IMR-90 (cell line): ENCODE measurements at regions not wholly inside any gene's neighbourhood (a gene's known extent, or its start where the extent isn't known, plus 50 kb on each side); places are given as distances from the start of the nearest gene placed in this dataset.

Experiments used
- ATAC-seq: fragments of 200-7000 bp; cut with Tn5 transposase; 2 replicates; pipeline ENCODE4 v1.9.1; 2020; ENCODE audit warnings: low read depth, mild to moderate bottlenecking, moderate library complexity
- BruUV-seq: library from RNA; stranded (reverse); fragments of 400-500 nt; replicated peaks from 2 replicates; lab custom pipeline; 2021; lab: Mats Ljungman, UMichigan
- CTCF ChIA-PET: fragments of 300-600 bp; formaldehyde crosslinking; extraction: SDS; loops from one replicate; lab custom pipeline; 2021; ENCODE audit warnings: antibody characterized with exemption; lab: Yijun Ruan, JAX
- POLR2A ChIA-PET: fragments of 300-600 bp; sonication (Branson Sonifier 250); formaldehyde crosslinking; loops from one replicate; lab custom pipeline; 2022; ENCODE audit warnings: antibody characterized with exemption; ENCODE audit not compliant: unreplicated experiment; lab: Charles Lee
- DNase-seq: peaks from one replicate; pipeline ENCODE4 v3.0.0; 2013
- H2AFZ ChIP-seq: replicated peaks from 2 replicates; pipeline ENCODE3; 2013; ENCODE audit warnings: low read length, mild to moderate bottlenecking; ENCODE audit not compliant: poor library complexity
- H2AK5ac ChIP-seq: 2 replicates; pipeline ENCODE4 v1.6.1; 2013; ENCODE audit warnings: low read depth, low read length, inconsistent platforms
- H2AK9ac ChIP-seq: replicated peaks from 2 replicates; pipeline ENCODE3; 2013; ENCODE audit warnings: mild to moderate bottlenecking, low read depth, low read length, moderate library complexity; ENCODE audit not compliant: poor library complexity
- H2BK120ac ChIP-seq: 2 replicates; pipeline ENCODE4 v1.6.1; 2013; ENCODE audit warnings: low read depth, low read length, inconsistent platforms
- H2BK15ac ChIP-seq: 3 replicates; pipeline ENCODE4 v1.6.1; 2013; ENCODE audit warnings: low read depth, low read length, inconsistent platforms
- H2BK20ac ChIP-seq: 2 replicates; pipeline ENCODE4 v1.6.1; 2013; ENCODE audit warnings: low read depth, mild to moderate bottlenecking, inconsistent platforms, low read length, moderate library complexity
- H2BK5ac ChIP-seq: 2 replicates; pipeline ENCODE4 v1.6.1; 2013; ENCODE audit warnings: mild to moderate bottlenecking, low read depth, low read length, inconsistent platforms; ENCODE audit not compliant: poor library complexity, severe bottlenecking
- H3K14ac ChIP-seq: replicated peaks from 2 replicates; pipeline ENCODE4 v1.6.1; 2013; ENCODE audit warnings: low read depth, low read length, inconsistent platforms
- H3K18ac ChIP-seq: 2 replicates; pipeline ENCODE4 v1.6.1; 2013; ENCODE audit warnings: low read depth, low read length, control low read depth
- H3K23ac ChIP-seq: 2 replicates; pipeline ENCODE4 v1.6.1; 2013; ENCODE audit warnings: low read depth, low read length, inconsistent platforms
- H3K27ac ChIP-seq: 2 replicates; pipeline ENCODE4 v1.5.1; 2013; ENCODE audit warnings: mild to moderate bottlenecking, control low read depth, low read length; ENCODE audit not compliant: insufficient read depth
- H3K27me3 ChIP-seq: 2 replicates; pipeline ENCODE4 v1.6.1; 2013; ENCODE audit warnings: low read length; ENCODE audit not compliant: control insufficient read depth, insufficient read depth
- H3K36me3 ChIP-seq: 2 replicates; pipeline ENCODE4 v1.6.1; 2013; ENCODE audit warnings: low read length, mixed read lengths; ENCODE audit not compliant: control insufficient read depth, insufficient read depth
- H3K4ac ChIP-seq: 2 replicates; pipeline ENCODE4 v1.6.1; 2013; ENCODE audit warnings: low read depth, low read length, inconsistent platforms
- H3K4me1 ChIP-seq: 2 replicates; pipeline ENCODE4 v1.6.1; 2013; ENCODE audit warnings: low read length, mixed read lengths; ENCODE audit not compliant: control insufficient read depth, insufficient read depth
- H3K4me2 ChIP-seq: 2 replicates; pipeline ENCODE4 v1.6.1; 2013; ENCODE audit warnings: low read depth, mild to moderate bottlenecking, control low read depth, low read length, moderate library complexity
- H3K4me3 ChIP-seq: 2 replicates; pipeline ENCODE4 v1.5.1; 2013; ENCODE audit warnings: low read depth, mild to moderate bottlenecking, control low read depth, low read length, moderate library complexity; ENCODE audit not compliant: insufficient read depth
- H3K56ac ChIP-seq: 2 replicates; pipeline ENCODE4 v1.6.1; 2013; ENCODE audit warnings: low read length, inconsistent platforms; ENCODE audit not compliant: insufficient read depth; ENCODE audit errors: extremely low read depth
- H3K79me1 ChIP-seq, 2 experiments: 2 replicates each; pipeline ENCODE4 v1.6.1; 2013; ENCODE audit warnings: low read length in 2 of 2, inconsistent platforms in 1 of 2, low read depth in 1 of 2
- H3K9ac ChIP-seq: 2 replicates; pipeline ENCODE4 v1.6.1; 2013; ENCODE audit warnings: low read depth, low read length, control low read depth
- H3K9me1 ChIP-seq: 2 replicates; pipeline ENCODE4 v1.6.1; 2013; ENCODE audit warnings: low read length, inconsistent platforms; ENCODE audit not compliant: insufficient read depth
- H3K9me3 ChIP-seq: 2 replicates; pipeline ENCODE4 v1.6.1; 2013; ENCODE audit warnings: low read length; ENCODE audit not compliant: control insufficient read depth, insufficient read depth
- H4K20me1 ChIP-seq: 2 replicates; pipeline ENCODE4 v1.6.1; 2013; ENCODE audit warnings: low read length, inconsistent platforms; ENCODE audit not compliant: insufficient read depth
- H4K5ac ChIP-seq: 2 replicates; pipeline ENCODE4 v1.6.1; 2013; ENCODE audit warnings: mild to moderate bottlenecking, low read depth, low read length, control low read depth
- H4K8ac ChIP-seq, 2 experiments: 2 replicates each; pipeline ENCODE4 v1.6.1; 2013; ENCODE audit warnings: low read depth in 2 of 2, low read length in 2 of 2, control low read depth in 1 of 2, inconsistent platforms in 1 of 2
- H4K91ac ChIP-seq: 2 replicates; pipeline ENCODE4 v1.6.1; 2013; ENCODE audit warnings: low read depth, low read length, inconsistent platforms; ENCODE audit not compliant: insufficient read depth
- BHLHE40 ChIP-seq: fragments of 150-350 bp; IDR thresholded peaks from 2 replicates; pipeline ENCODE4 v1.6.1; 2016; ENCODE audit warnings: mild to moderate bottlenecking, low read depth, low read length
- CEBPB ChIP-seq: IDR thresholded peaks from 2 replicates; pipeline ENCODE4 v1.6.1; 2012; ENCODE audit warnings: low read depth, low read length, improper control_type of control experiment
- CHD1 ChIP-seq: IDR thresholded peaks from 2 replicates; pipeline ENCODE4 v1.6.1; 2012; ENCODE audit warnings: low read depth, low read length, improper control_type of control experiment
- FOS ChIP-seq: fragments of 150-350 bp; IDR thresholded peaks from 2 replicates; pipeline ENCODE4 v1.6.1; 2016; ENCODE audit warnings: low read depth, low read length
- MAFK ChIP-seq: IDR thresholded peaks from 2 replicates; pipeline ENCODE4 v1.6.1; 2012; ENCODE audit warnings: low read depth, low read length, improper control_type of control experiment
- MAZ ChIP-seq: IDR thresholded peaks from 2 replicates; pipeline ENCODE4 v1.6.1; 2012; ENCODE audit warnings: low read depth, mild to moderate bottlenecking, low read length, improper control_type of control experiment, moderate library complexity, borderline replicate concordance
- MXI1 ChIP-seq: IDR thresholded peaks from 2 replicates; pipeline ENCODE4 v1.6.1; 2012; ENCODE audit warnings: low read depth, mild to moderate bottlenecking, low read length, moderate library complexity, borderline replicate concordance
- NFE2L2 ChIP-seq: fragments of 150-350 bp; IDR thresholded peaks from 2 replicates; pipeline ENCODE4 v1.6.1; 2016; ENCODE audit warnings: low read depth, mild to moderate bottlenecking, low read length
- POLR2A ChIP-seq: IDR thresholded peaks from 2 replicates; pipeline ENCODE4 v1.6.1; 2012; ENCODE audit warnings: mild to moderate bottlenecking, low read depth, low read length
- RAD21 ChIP-seq: IDR thresholded peaks from 2 replicates; pipeline ENCODE4 v1.6.1; 2012; ENCODE audit warnings: low read length, improper control_type of control experiment
- RCOR1 ChIP-seq: IDR thresholded peaks from 2 replicates; pipeline ENCODE4 v1.6.1; 2012; ENCODE audit warnings: mild to moderate bottlenecking, low read length, improper control_type of control experiment; ENCODE audit not compliant: insufficient replicate concordance
- RFX5 ChIP-seq: IDR thresholded peaks from 2 replicates; pipeline ENCODE4 v1.8.0; 2012; ENCODE audit warnings: low read depth, mild to moderate bottlenecking, low read length, moderate library complexity
- SMC3 ChIP-seq: fragments of 150-350 bp; IDR thresholded peaks from 2 replicates; pipeline ENCODE4 v1.6.1; 2016; ENCODE audit warnings: low read depth, mild to moderate bottlenecking, antibody characterized with exemption, low read length, moderate library complexity
- WGBS, 2 experiments: methylation state at CpG; one replicate each; pipeline versions ENCODE4 v1.1.5 to v1.1.7; 2013; ENCODE audit warnings: missing lambda C conversion rate in 2 of 2; ENCODE audit not compliant: insufficient read length in 1 of 2; ENCODE audit errors: extremely low coverage in 2 of 2; 5-methylcytosine and 5-hydroxymethylcytosine counted together
- dilution Hi-C: fragments of 300-500 bp; cut with HindIII; formaldehyde crosslinking; loops from one replicate; pipeline ENCODE4 v1.14.3; 2018; ENCODE audit warnings: low sequenced_read_pairs; ENCODE audit not compliant: unreplicated experiment
- in situ Hi-C: fragments of 300-500 bp; cut with MboI; formaldehyde crosslinking; loops from 3 replicates; pipeline ENCODE4 v1.14.3; 2019; ENCODE audit warnings: low sequenced_read_pairs, inconsistent platforms, mixed read lengths
- intact Hi-C: fragments of 100-400 bp; cut with micrococcal nuclease; formaldehyde crosslinking; loops from 2 replicates; pipeline ENCODE4 v1.10.0; 2022
- TF ChIP-seq, protein P1 (sequence below): conservative IDR thresholded peaks from 2 replicates; pipeline ENCODE4 v1.5.1; 2012; ENCODE audit warnings: mild to moderate bottlenecking, low read depth, low read length, improper control_type of control experiment
- TF ChIP-seq, protein P2 (sequence below): fragments of 150-350 bp; IDR thresholded peaks from 2 replicates; pipeline ENCODE4 v1.6.1; 2017; ENCODE audit warnings: mild to moderate bottlenecking, antibody characterized with exemption, low read length, low read depth
- TF ChIP-seq, protein P3 (sequence below): fragments of 150-350 bp; IDR thresholded peaks from 2 replicates; pipeline ENCODE4 v1.6.1; 2016; ENCODE audit warnings: low read depth, mild to moderate bottlenecking, low read length, moderate library complexity, borderline replicate concordance

GRCh38 chr6:51283723-51284355 is 465.2 kb downstream of the TFAP2B start:
- intact Hi-C loops, result no loop called here
- Histone ChIP-seq H3K14ac (no peak overlapping the region), H2AFZ (no peak overlapping the region), H4K8ac (no peak overlapping the region), H2BK5ac (no peak overlapping the region), H3K9me1 (no peaks in the 10 kb centered on the region), H2BK120ac (no peak overlapping the region), H3K18ac (no peak overlapping the region), H3K27ac (no peak overlapping the region), H3K27me3 (no peaks in the 10 kb centered on the region), H3K4me2 (no peak overlapping the region), H2AK9ac (no peak overlapping the region), H3K4ac (no peak overlapping the region), H2BK20ac (no peak overlapping the region), H3K9me3 (peaks cover 2% of the 10 kb centered on the region; the same call in 1 of the 2 replicates), H2AK5ac (no peak overlapping the region), H2BK15ac (no peak overlapping the region), H4K5ac (no peak overlapping the region), H3K36me3 (no peaks in the 10 kb centered on the region), H3K4me1 (no peaks in the 10 kb centered on the region), H4K20me1 (no peaks in the 10 kb centered on the region), H3K56ac (no peak overlapping the region), H4K91ac (no peak overlapping the region), H3K9ac (no peak overlapping the region), H3K79me1 (no peaks in the 10 kb centered on the region), H3K23ac (no peak overlapping the region), H3K4me3 (no peak overlapping the region)
- no TSS peak for BruUV-seq
- WGBS, 2 experiments, result no CpG with 5 or more reads among the region's 6 CpGs
- TF ChIP-seq RFX5 (no peak), BHLHE40 (no peak), RCOR1 (no peak), CHD1 (no peak), RAD21 (no peak), MAZ (no peak), FOS (no peak), POLR2A (no peak), MAFK (no peak), NFE2L2 (no peak), MXI1 (no peak), SMC3 (no peak), CEBPB (no peak)
- TF ChIP-seq, protein P1, sequence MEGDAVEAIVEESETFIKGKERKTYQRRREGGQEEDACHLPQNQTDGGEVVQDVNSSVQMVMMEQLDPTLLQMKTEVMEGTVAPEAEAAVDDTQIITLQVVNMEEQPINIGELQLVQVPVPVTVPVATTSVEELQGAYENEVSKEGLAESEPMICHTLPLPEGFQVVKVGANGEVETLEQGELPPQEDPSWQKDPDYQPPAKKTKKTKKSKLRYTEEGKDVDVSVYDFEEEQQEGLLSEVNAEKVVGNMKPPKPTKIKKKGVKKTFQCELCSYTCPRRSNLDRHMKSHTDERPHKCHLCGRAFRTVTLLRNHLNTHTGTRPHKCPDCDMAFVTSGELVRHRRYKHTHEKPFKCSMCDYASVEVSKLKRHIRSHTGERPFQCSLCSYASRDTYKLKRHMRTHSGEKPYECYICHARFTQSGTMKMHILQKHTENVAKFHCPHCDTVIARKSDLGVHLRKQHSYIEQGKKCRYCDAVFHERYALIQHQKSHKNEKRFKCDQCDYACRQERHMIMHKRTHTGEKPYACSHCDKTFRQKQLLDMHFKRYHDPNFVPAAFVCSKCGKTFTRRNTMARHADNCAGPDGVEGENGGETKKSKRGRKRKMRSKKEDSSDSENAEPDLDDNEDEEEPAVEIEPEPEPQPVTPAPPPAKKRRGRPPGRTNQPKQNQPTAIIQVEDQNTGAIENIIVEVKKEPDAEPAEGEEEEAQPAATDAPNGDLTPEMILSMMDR, result no peak
- TF ChIP-seq, protein P2, sequence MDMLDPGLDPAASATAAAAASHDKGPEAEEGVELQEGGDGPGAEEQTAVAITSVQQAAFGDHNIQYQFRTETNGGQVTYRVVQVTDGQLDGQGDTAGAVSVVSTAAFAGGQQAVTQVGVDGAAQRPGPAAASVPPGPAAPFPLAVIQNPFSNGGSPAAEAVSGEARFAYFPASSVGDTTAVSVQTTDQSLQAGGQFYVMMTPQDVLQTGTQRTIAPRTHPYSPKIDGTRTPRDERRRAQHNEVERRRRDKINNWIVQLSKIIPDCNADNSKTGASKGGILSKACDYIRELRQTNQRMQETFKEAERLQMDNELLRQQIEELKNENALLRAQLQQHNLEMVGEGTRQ, result no peak
- TF ChIP-seq, protein P3, sequence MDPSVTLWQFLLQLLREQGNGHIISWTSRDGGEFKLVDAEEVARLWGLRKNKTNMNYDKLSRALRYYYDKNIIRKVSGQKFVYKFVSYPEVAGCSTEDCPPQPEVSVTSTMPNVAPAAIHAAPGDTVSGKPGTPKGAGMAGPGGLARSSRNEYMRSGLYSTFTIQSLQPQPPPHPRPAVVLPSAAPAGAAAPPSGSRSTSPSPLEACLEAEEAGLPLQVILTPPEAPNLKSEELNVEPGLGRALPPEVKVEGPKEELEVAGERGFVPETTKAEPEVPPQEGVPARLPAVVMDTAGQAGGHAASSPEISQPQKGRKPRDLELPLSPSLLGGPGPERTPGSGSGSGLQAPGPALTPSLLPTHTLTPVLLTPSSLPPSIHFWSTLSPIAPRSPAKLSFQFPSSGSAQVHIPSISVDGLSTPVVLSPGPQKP, result no peak
- in situ Hi-C loops, result no loop called here
- DNase-seq (no peak), ATAC-seq (no peak)
- dilution Hi-C loops, result no loop called here
- ChIA-PET CTCF (no interaction called here), POLR2A (interaction anchor here (0.7 kb wide), 1 partner anchor 11 kb away, joined by 3 read pairs; no protein-coding TSS in a partner anchor)
